Fibroblast of mammary gland (primary cell): ENCODE measurements at regions not wholly inside any gene's neighbourhood (a gene's known extent, or its start where the extent isn't known, plus 50 kb on each side); places are given as distances from the start of the nearest gene placed in this dataset.
"Not testable (repeated sequence)": the region's sequence is repeated elsewhere in the genome, so short reads cannot be mapped to it uniquely, and the experiment has no call there.

Source experiments
- DNase-seq: peaks from one replicate; pipeline ENCODE4 v3.0.0-alpha.2; 2010; ENCODE audit warnings: low read depth
- H3K4me3 ChIP-seq: 2 replicates; pipeline ENCODE4 v1.5.1; 2011; ENCODE audit warnings: low read depth, mild to moderate bottlenecking, low read length, moderate library complexity; ENCODE audit not compliant: control insufficient read depth
- CTCF ChIP-seq: conservative IDR thresholded peaks from 2 replicates; pipeline ENCODE4 v1.5.1; 2011; ENCODE audit warnings: low read depth, low read length, inconsistent platforms; ENCODE audit not compliant: control insufficient read depth, insufficient read depth

DNA sequence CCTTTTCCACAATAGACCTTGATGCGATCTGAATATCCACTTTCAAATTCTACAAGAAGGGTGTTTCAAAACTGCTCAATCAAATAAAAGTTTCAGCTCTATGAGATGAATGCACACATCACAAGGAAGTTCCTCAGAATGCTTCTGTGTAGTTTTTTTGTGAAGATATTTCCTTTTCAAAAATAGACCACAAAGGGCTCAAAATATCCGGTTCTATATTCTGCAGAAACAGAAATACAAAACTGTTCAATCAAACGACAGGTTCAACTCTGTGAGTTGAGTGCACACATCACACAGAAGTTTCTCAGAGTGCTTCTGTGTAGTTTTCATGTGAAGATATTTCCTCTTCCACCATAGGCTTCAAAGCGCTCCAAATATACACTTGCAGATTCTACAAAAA is 293.9 kb upstream of the DEFB115 start:
- no peak for DNase-seq
- no peak for TF ChIP-seq CTCF
- no peak overlapping the region for H3K4me3 ChIP-seq

GRCh38 chr20:30975859-30976258 is 281.6 kb upstream of the DEFB115 start:
- H3K4me3 ChIP-seq, DNase-seq: not testable (repeated sequence)

DNA sequence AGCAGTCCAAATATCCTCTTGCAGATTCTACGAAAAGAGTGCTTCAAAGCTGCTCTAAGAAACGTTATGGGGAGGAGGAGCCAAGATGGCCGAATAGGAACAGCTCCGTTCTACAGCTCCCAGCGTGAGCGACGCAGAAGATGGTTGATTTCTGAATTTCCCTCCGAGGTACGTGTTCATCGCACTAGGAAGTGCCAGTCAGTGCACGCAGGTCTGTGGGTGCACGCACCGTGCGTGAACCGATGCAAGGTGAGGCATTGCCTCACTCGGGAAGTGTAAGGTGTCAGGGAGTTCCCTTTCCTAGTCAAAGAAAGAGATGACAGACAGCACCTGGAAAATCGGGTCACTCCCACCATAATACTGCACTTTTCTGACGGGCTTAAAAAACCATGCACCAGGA is 272.1 kb upstream of the DEFB115 start:
- no peak overlapping the region for H3K4me3 ChIP-seq
- no peak for DNase-seq
- TF ChIP-seq CTCF: no peak
